Omental fat pad (tissue), 3 donors: ENCODE measurements at regions not wholly inside any gene's neighbourhood (a gene's known extent, or its start where the extent isn't known, plus 50 kb on each side); places are given as distances from the start of the nearest gene placed in this dataset.
"Not testable (repeated sequence)": the region's sequence is repeated elsewhere in the genome, so short reads cannot be mapped to it uniquely, and the experiment has no call there.

Source experiments
- ATAC-seq: fragments of 150-250 bp; one replicate; pipeline ENCODE4 v1.9.1; 2016; ENCODE audit warnings: mild to moderate bottlenecking, moderate library complexity; ENCODE audit not compliant: low FRiP score
- DNase-seq: peaks from one replicate; pipeline ENCODE4 v3.0.0-alpha.2; 2019; ENCODE audit warnings: low spot score
- TF ChIP-seq, protein P1 (sequence below), 3 donors: fragments of 450-650 bp; IDR thresholded peaks; one replicate each; pipeline ENCODE4 v1.5.1; 2016 to 2017; ENCODE audit warnings: antibody characterized with exemption in 3 of 3, mild to moderate bottlenecking in 3 of 3, moderate library complexity in 2 of 3

DNA sequence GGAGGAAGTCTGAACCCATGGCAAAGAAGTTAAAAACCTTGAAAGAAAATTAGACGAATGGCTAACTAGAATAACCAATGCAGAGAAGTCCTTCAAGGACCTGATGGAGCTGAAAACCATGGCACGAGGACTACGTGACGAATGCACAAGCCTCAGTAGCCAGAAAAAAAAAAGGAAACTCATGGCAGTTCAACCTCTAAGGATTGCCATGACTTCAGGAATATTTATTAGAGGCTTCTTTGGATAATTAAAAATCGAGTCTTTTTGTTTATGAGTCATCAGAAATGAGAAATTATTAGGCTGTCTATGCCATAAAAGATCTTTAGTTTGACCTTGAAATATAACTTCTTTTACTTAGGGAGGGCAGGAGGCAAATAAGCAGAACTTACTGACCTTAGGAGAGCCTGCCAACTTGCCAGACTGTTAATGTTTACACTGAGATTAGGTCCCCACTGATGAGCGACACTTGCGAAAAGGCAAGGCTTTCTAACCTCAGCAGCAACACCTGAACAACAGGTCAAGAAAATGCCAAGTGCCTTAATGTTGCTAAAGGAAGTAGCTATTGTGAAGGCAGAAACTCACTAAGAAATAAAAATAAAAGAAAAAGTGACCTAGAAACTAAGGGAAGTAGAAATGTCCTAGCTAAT lies 55.2 kb upstream of the TUSC1 start:
- TF ChIP-seq, protein P1, sequence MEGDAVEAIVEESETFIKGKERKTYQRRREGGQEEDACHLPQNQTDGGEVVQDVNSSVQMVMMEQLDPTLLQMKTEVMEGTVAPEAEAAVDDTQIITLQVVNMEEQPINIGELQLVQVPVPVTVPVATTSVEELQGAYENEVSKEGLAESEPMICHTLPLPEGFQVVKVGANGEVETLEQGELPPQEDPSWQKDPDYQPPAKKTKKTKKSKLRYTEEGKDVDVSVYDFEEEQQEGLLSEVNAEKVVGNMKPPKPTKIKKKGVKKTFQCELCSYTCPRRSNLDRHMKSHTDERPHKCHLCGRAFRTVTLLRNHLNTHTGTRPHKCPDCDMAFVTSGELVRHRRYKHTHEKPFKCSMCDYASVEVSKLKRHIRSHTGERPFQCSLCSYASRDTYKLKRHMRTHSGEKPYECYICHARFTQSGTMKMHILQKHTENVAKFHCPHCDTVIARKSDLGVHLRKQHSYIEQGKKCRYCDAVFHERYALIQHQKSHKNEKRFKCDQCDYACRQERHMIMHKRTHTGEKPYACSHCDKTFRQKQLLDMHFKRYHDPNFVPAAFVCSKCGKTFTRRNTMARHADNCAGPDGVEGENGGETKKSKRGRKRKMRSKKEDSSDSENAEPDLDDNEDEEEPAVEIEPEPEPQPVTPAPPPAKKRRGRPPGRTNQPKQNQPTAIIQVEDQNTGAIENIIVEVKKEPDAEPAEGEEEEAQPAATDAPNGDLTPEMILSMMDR (IDR thresholded peaks at IDR 0.05) = no peak
- ATAC-seq (no peak), DNase-seq (no peak)

DNA sequence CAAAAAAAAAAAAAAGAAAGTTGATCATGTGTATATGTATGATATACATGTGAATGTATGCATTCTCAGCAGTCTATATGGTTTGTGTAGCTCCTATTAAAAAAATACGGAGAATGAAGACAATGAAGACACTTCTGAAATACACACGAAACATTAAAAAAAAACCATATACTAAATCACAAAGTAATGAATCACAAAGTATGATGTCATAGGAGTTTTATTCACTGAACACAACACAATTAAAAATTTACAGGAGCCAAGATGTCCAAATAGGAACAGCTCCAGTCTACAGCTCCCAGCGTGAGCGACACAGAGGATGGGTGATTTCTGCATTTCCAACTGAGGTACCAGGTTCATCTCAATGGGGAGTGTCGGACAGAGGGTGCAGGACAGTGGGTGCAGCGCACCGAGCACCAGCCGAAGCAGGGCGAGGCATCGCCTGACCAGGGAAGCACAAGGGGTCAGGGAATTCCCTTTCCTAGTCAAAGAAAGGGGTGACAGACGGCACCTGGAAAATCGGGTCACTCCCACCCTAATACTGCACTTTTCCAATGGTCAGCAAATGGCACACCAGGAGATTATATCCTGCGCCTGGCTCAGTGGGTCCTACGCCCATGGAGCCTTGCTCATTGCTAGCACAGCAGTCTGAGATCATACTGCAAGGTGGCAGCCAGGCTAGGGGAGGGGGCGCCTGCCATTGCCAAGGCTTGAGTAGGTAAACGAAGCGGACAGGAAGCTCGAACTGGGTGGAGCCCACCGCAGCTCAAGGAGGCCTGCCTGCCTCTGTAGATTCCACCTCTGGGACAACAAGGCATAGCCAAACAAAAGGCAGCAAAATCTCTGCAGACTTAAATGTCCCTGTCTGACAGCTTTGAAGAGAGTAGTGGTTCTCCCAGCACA lies 53.9 kb upstream of the TUSC1 start:
- not testable (repeated sequence) for ATAC-seq, DNase-seq
